ENCODE measurements at regions not wholly inside any gene's neighbourhood (a gene's known extent, or its start where the extent isn't known, plus 50 kb on each side); places are given as distances from the start of the nearest gene placed in this dataset.
"Not testable (repeated sequence)": the region's sequence is repeated elsewhere in the genome, so short reads cannot be mapped to it uniquely, and the experiment has no call there.

GRCh38 chr4:57344296-57344695 lies 234.1 kb upstream of the IGFBP7 start:
- Histone ChIP-seq H3K36me3 (ENCODE audit: control insufficient read depth, insufficient read depth, low read length) (no peaks in the 10 kb centered on the region), H3K18ac (ENCODE audit: low read length) (no peak overlapping the region), H3K79me2 (ENCODE audit: control insufficient read depth, insufficient read depth, low read length) (no peaks in the 10 kb centered on the region), H2BK5ac (ENCODE audit: low read length) (no peak overlapping the region), H3K56ac (ENCODE audit: low read length) (no peak overlapping the region), H3K4me1 (ENCODE audit: control insufficient read depth, low read depth, low read length) (no peaks in the 10 kb centered on the region), H3K4me2 (ENCODE audit: low read length) (no peak overlapping the region), H3K27ac (ENCODE audit: low read depth, low read length) (no peak overlapping the region), H3K4ac (ENCODE audit: low read depth, low read length) (no peak overlapping the region), H2AK5ac (ENCODE audit: low read length) (no peak overlapping the region), H3K4me3 (ENCODE audit: low read length) (no peak overlapping the region), H4K8ac (ENCODE audit: low read depth, low read length) (no peak overlapping the region), H3K23ac (ENCODE audit: low read length) (no peak overlapping the region), H2BK15ac (replicated peaks; ENCODE audit: low read depth) (no peak overlapping the region), H3K27me3 (ENCODE audit: insufficient read depth, low read length, poor library complexity) (no peaks in the 10 kb centered on the region), H2BK120ac (ENCODE audit: low read depth, low read length) (no peak overlapping the region), H3K9ac (ENCODE audit: low read length) (no peak overlapping the region), H3K79me1 (ENCODE audit: low read length) (no peaks in the 10 kb centered on the region), H4K5ac (ENCODE audit: low read length) (no peak overlapping the region)
- no CpG with 5 or more reads among the region's 2 CpGs for WGBS (ENCODE audit: extremely low coverage, insufficient coverage, low lambda C conversion rate)
- DNase-seq, result no peak

- no peak overlapping the region for H3K23ac ChIP-seq (ENCODE audit: low read length)
- H3K4me3 ChIP-seq (ENCODE audit: low read length), result no peak overlapping the region
- no peak overlapping the region for H2BK15ac ChIP-seq (replicated peaks; ENCODE audit: low read depth)
- no peaks in the 10 kb centered on the region for H3K4me1 ChIP-seq (ENCODE audit: control insufficient read depth, low read depth, low read length)
- WGBS (ENCODE audit: extremely low coverage, insufficient coverage, low lambda C conversion rate), result no CpG with 5 or more reads among the region's 2 CpGs
- no peak overlapping the region for H3K9ac ChIP-seq (ENCODE audit: low read length)
- no peaks in the 10 kb centered on the region for H3K79me2 ChIP-seq (ENCODE audit: control insufficient read depth, insufficient read depth, low read length)
- no peak overlapping the region for H3K56ac ChIP-seq (ENCODE audit: low read length)
- H3K4me2 ChIP-seq (ENCODE audit: low read length), result no peak overlapping the region
- H3K4ac ChIP-seq (ENCODE audit: low read depth, low read length), result no peak overlapping the region
- H3K18ac ChIP-seq (ENCODE audit: low read length), result no peak overlapping the region
- H3K36me3 ChIP-seq (ENCODE audit: control insufficient read depth, insufficient read depth, low read length), result no peaks in the 10 kb centered on the region
- no peaks in the 10 kb centered on the region for H3K27me3 ChIP-seq (ENCODE audit: insufficient read depth, low read length, poor library complexity)
- H4K5ac ChIP-seq (ENCODE audit: low read length), result no peak overlapping the region
- H2AK5ac ChIP-seq (ENCODE audit: low read length), result no peak overlapping the region
- no peak overlapping the region for H3K27ac ChIP-seq (ENCODE audit: low read depth, low read length)
- DNase-seq, result no peak
- no peak overlapping the region for H2BK120ac ChIP-seq (ENCODE audit: low read depth, low read length)
- no peak overlapping the region for H2BK5ac ChIP-seq (ENCODE audit: low read length)
- no peak overlapping the region for H4K8ac ChIP-seq (ENCODE audit: low read depth, low read length)
- no peaks in the 10 kb centered on the region for H3K79me1 ChIP-seq (ENCODE audit: low read length)
Measured at GRCh38 chr4:57342411-57342810, 232.2 kb upstream of the IGFBP7 start.

GRCh38 chr4:57338861-57339260 lies 228.7 kb upstream of the IGFBP7 start:
- H2AK5ac ChIP-seq (ENCODE audit: low read length); H3K4me3 ChIP-seq (ENCODE audit: low read length); H4K5ac ChIP-seq (ENCODE audit: low read length); H3K27me3 ChIP-seq (ENCODE audit: insufficient read depth, low read length, poor library complexity); H2BK5ac ChIP-seq (ENCODE audit: low read length); H2BK120ac ChIP-seq (ENCODE audit: low read depth, low read length); H3K18ac ChIP-seq (ENCODE audit: low read length); DNase-seq; H2BK15ac ChIP-seq (replicated peaks; ENCODE audit: low read depth); H3K56ac ChIP-seq (ENCODE audit: low read length); H3K4ac ChIP-seq (ENCODE audit: low read depth, low read length); H3K79me1 ChIP-seq (ENCODE audit: low read length); H3K23ac ChIP-seq (ENCODE audit: low read length); H3K79me2 ChIP-seq (ENCODE audit: control insufficient read depth, insufficient read depth, low read length); H3K9ac ChIP-seq (ENCODE audit: low read length); H3K36me3 ChIP-seq (ENCODE audit: control insufficient read depth, insufficient read depth, low read length); H3K4me1 ChIP-seq (ENCODE audit: control insufficient read depth, low read depth, low read length); H3K27ac ChIP-seq (ENCODE audit: low read depth, low read length); H4K8ac ChIP-seq (ENCODE audit: low read depth, low read length); H3K4me2 ChIP-seq (ENCODE audit: low read length): not testable (repeated sequence)

- Histone ChIP-seq H2BK5ac (ENCODE audit: low read length) (no peak overlapping the region), H2BK15ac (replicated peaks; ENCODE audit: low read depth) (no peak overlapping the region), H3K23ac (ENCODE audit: low read length) (no peak overlapping the region), H2AK5ac (ENCODE audit: low read length) (no peak overlapping the region), H4K5ac (ENCODE audit: low read length) (no peak overlapping the region), H3K79me2 (ENCODE audit: control insufficient read depth, insufficient read depth, low read length) (no peaks in the 10 kb centered on the region), H3K79me1 (ENCODE audit: low read length) (no peaks in the 10 kb centered on the region), H4K8ac (ENCODE audit: low read depth, low read length) (no peak overlapping the region), H3K4me2 (ENCODE audit: low read length) (no peak overlapping the region), H3K4me1 (ENCODE audit: control insufficient read depth, low read depth, low read length) (no peaks in the 10 kb centered on the region), H3K4ac (ENCODE audit: low read depth, low read length) (no peak overlapping the region), H3K36me3 (ENCODE audit: control insufficient read depth, insufficient read depth, low read length) (no peaks in the 10 kb centered on the region), H3K27me3 (ENCODE audit: insufficient read depth, low read length, poor library complexity) (no peaks in the 10 kb centered on the region), H3K27ac (ENCODE audit: low read depth, low read length) (no peak overlapping the region), H2BK120ac (ENCODE audit: low read depth, low read length) (no peak overlapping the region), H3K9ac (ENCODE audit: low read length) (no peak overlapping the region), H3K56ac (ENCODE audit: low read length) (no peak overlapping the region), H3K18ac (ENCODE audit: low read length) (no peak overlapping the region), H3K4me3 (ENCODE audit: low read length) (no peak overlapping the region)
- DNase-seq, result no peak
- no CpG with 5 or more reads among the region's 5 CpGs for WGBS (ENCODE audit: extremely low coverage, insufficient coverage, low lambda C conversion rate)
Measured at GRCh38 chr4:57333684-57334083, 223.5 kb upstream of the IGFBP7 start.

- Histone ChIP-seq H3K4ac (ENCODE audit: low read depth, low read length) (no peak overlapping the region), H3K56ac (ENCODE audit: low read length) (no peak overlapping the region), H3K4me2 (ENCODE audit: low read length) (no peak overlapping the region), H3K9ac (ENCODE audit: low read length) (no peak overlapping the region), H3K4me3 (ENCODE audit: low read length) (no peak overlapping the region), H3K79me2 (ENCODE audit: control insufficient read depth, insufficient read depth, low read length) (no peaks in the 10 kb centered on the region), H3K79me1 (ENCODE audit: low read length) (no peaks in the 10 kb centered on the region), H3K27me3 (ENCODE audit: insufficient read depth, low read length, poor library complexity) (no peaks in the 10 kb centered on the region), H2BK120ac (ENCODE audit: low read depth, low read length) (no peak overlapping the region), H3K18ac (ENCODE audit: low read length) (no peak overlapping the region), H4K8ac (ENCODE audit: low read depth, low read length) (no peak overlapping the region), H2BK15ac (replicated peaks; ENCODE audit: low read depth) (no peak overlapping the region), H3K36me3 (ENCODE audit: control insufficient read depth, insufficient read depth, low read length) (no peaks in the 10 kb centered on the region), H3K23ac (ENCODE audit: low read length) (no peak overlapping the region), H3K27ac (ENCODE audit: low read depth, low read length) (no peak overlapping the region), H3K4me1 (ENCODE audit: control insufficient read depth, low read depth, low read length) (no peaks in the 10 kb centered on the region), H2AK5ac (ENCODE audit: low read length) (no peak overlapping the region), H4K5ac (ENCODE audit: low read length) (no peak overlapping the region), H2BK5ac (ENCODE audit: low read length) (no peak overlapping the region)
- DNase-seq, result no peak
Measured at GRCh38 chr4:57331959-57332358, 221.8 kb upstream of the IGFBP7 start.

- H3K9ac ChIP-seq (ENCODE audit: low read length), result no peak overlapping the region
- H3K4me3 ChIP-seq (ENCODE audit: low read length), result no peak overlapping the region
- H3K79me2 ChIP-seq (ENCODE audit: control insufficient read depth, insufficient read depth, low read length), result no peaks in the 10 kb centered on the region
- no peak overlapping the region for H4K5ac ChIP-seq (ENCODE audit: low read length)
- no peak overlapping the region for H2BK15ac ChIP-seq (replicated peaks; ENCODE audit: low read depth)
- no peak overlapping the region for H2BK5ac ChIP-seq (ENCODE audit: low read length)
- no peaks in the 10 kb centered on the region for H3K36me3 ChIP-seq (ENCODE audit: control insufficient read depth, insufficient read depth, low read length)
- H3K18ac ChIP-seq (ENCODE audit: low read length), result no peak overlapping the region
- no peak overlapping the region for H4K8ac ChIP-seq (ENCODE audit: low read depth, low read length)
- H3K56ac ChIP-seq (ENCODE audit: low read length), result no peak overlapping the region
- no peak for DNase-seq
- no peak overlapping the region for H3K23ac ChIP-seq (ENCODE audit: low read length)
- H3K4ac ChIP-seq (ENCODE audit: low read depth, low read length), result no peak overlapping the region
- no peak overlapping the region for H2BK120ac ChIP-seq (ENCODE audit: low read depth, low read length)
- H3K27ac ChIP-seq (ENCODE audit: low read depth, low read length), result no peak overlapping the region
- H3K79me1 ChIP-seq (ENCODE audit: low read length), result no peaks in the 10 kb centered on the region
- H3K27me3 ChIP-seq (ENCODE audit: insufficient read depth, low read length, poor library complexity), result no peaks in the 10 kb centered on the region
- H3K4me2 ChIP-seq (ENCODE audit: low read length), result no peak overlapping the region
- no peaks in the 10 kb centered on the region for H3K4me1 ChIP-seq (ENCODE audit: control insufficient read depth, low read depth, low read length)
- WGBS (ENCODE audit: extremely low coverage, insufficient coverage, low lambda C conversion rate), result no CpG with 5 or more reads among the region's 9 CpGs
- H2AK5ac ChIP-seq (ENCODE audit: low read length), result no peak overlapping the region
Measured at GRCh38 chr4:57329279-57329678, 219.1 kb upstream of the IGFBP7 start.

Measured in mesendoderm (in vitro differentiated cells).